Mesendoderm (in vitro differentiated cells): ENCODE measurements at regions not wholly inside any gene's neighbourhood (a gene's known extent, or its start where the extent isn't known, plus 50 kb on each side); places are given as distances from the start of the nearest gene placed in this dataset.
"Not testable (repeated sequence)": the region's sequence is repeated elsewhere in the genome, so short reads cannot be mapped to it uniquely, and the experiment has no call there.

Source experiments
- DNase-seq: peaks from one replicate; pipeline ENCODE4 v3.0.0; 2013
- H2AK5ac ChIP-seq: 2 replicates; pipeline ENCODE4 v1.6.1; 2013; ENCODE audit warnings: low read length, inconsistent platforms
- H2BK120ac ChIP-seq: 2 replicates; pipeline ENCODE4 v1.6.1; 2013; ENCODE audit warnings: low read depth, mild to moderate bottlenecking, low read length, moderate library complexity, mixed read lengths
- H2BK15ac ChIP-seq: replicated peaks from 2 replicates; pipeline ENCODE4 v1.6.1; 2013; ENCODE audit warnings: low read depth, mild to moderate bottlenecking, moderate library complexity
- H2BK5ac ChIP-seq: 2 replicates; pipeline ENCODE4 v1.6.1; 2013; ENCODE audit warnings: low read length, inconsistent platforms
- H3K18ac ChIP-seq: 2 replicates; pipeline ENCODE4 v1.6.1; 2013; ENCODE audit warnings: mild to moderate bottlenecking, low read length, mixed read lengths
- H3K23ac ChIP-seq: one replicate; pipeline ENCODE4 v1.6.1; 2013; ENCODE audit warnings: low read length
- H3K27ac ChIP-seq: 2 replicates; pipeline ENCODE4 v1.5.1; 2013; ENCODE audit warnings: low read depth, mild to moderate bottlenecking, inconsistent platforms, low read length, moderate library complexity
- H3K27me3 ChIP-seq: 2 replicates; pipeline ENCODE4 v1.6.1; 2013; ENCODE audit warnings: low read length, control low read depth, mild to moderate bottlenecking, inconsistent platforms; ENCODE audit not compliant: insufficient read depth, poor library complexity
- H3K36me3 ChIP-seq: 2 replicates; pipeline ENCODE4 v1.6.1; 2013; ENCODE audit warnings: low read length, inconsistent platforms; ENCODE audit not compliant: control insufficient read depth, insufficient read depth
- H3K4ac ChIP-seq: one replicate; pipeline ENCODE4 v1.6.1; 2013; ENCODE audit warnings: low read depth, mild to moderate bottlenecking, low read length, moderate library complexity
- H3K4me1 ChIP-seq: 2 replicates; pipeline ENCODE4 v1.6.1; 2013; ENCODE audit warnings: low read depth, low read length, inconsistent platforms; ENCODE audit not compliant: control insufficient read depth
- H3K4me2 ChIP-seq: 2 replicates; pipeline ENCODE4 v1.6.1; 2013; ENCODE audit warnings: low read length
- H3K4me3 ChIP-seq: 2 replicates; pipeline ENCODE4 v1.5.1; 2013; ENCODE audit warnings: mild to moderate bottlenecking, low read length
- H3K56ac ChIP-seq: one replicate; pipeline ENCODE4 v1.6.1; 2013; ENCODE audit warnings: low read length
- H3K79me1 ChIP-seq: 2 replicates; pipeline ENCODE4 v1.6.1; 2013; ENCODE audit warnings: low read length, inconsistent platforms
- H3K79me2 ChIP-seq: 2 replicates; pipeline ENCODE4 v1.6.1; 2013; ENCODE audit warnings: mild to moderate bottlenecking, low read length; ENCODE audit not compliant: control insufficient read depth, insufficient read depth
- H3K9ac ChIP-seq: 2 replicates; pipeline ENCODE4 v1.6.1; 2013; ENCODE audit warnings: low read length, inconsistent platforms
- H4K5ac ChIP-seq: one replicate; pipeline ENCODE4 v1.6.1; 2013; ENCODE audit warnings: low read length
- H4K8ac ChIP-seq: one replicate; pipeline ENCODE4 v1.6.1; 2013; ENCODE audit warnings: low read depth, mild to moderate bottlenecking, control low read depth, low read length, moderate library complexity
- WGBS: extraction: QIAGEN DNeasy Blood & Tissue Kit; methylation state at CpG from one replicate; pipeline ENCODE4 v1.1.7; 2013; ENCODE audit warnings: low lambda C conversion rate, missing lambda C conversion rate; ENCODE audit not compliant: insufficient coverage; ENCODE audit errors: extremely low coverage; 5-methylcytosine and 5-hydroxymethylcytosine counted together

GRCh38 chr1:170811013-170811412 lies 124.3 kb upstream of the MROH9 start:
- not testable (repeated sequence) for H3K4me2 ChIP-seq, H3K18ac ChIP-seq, H2BK15ac ChIP-seq, H2BK5ac ChIP-seq, H3K56ac ChIP-seq, H2AK5ac ChIP-seq, H3K36me3 ChIP-seq, H3K27me3 ChIP-seq, H3K23ac ChIP-seq, H4K5ac ChIP-seq, H3K9ac ChIP-seq, H4K8ac ChIP-seq, H3K79me1 ChIP-seq, H3K4ac ChIP-seq, H2BK120ac ChIP-seq, H3K27ac ChIP-seq, H3K4me1 ChIP-seq, H3K4me3 ChIP-seq, H3K79me2 ChIP-seq
- WGBS, result no CpG with 5 or more reads among the region's 7 CpGs
- peak; percentile 13 for DNase-seq

GRCh38 chr1:170819781-170820180 lies 115.6 kb upstream of the MROH9 start:
- Histone ChIP-seq H3K9ac (no peak overlapping the region), H3K4me2 (no peak overlapping the region), H3K23ac (no peak overlapping the region), H4K5ac (no peak overlapping the region), H2BK15ac (no peak overlapping the region), H3K56ac (no peak overlapping the region), H2BK120ac (no peak overlapping the region), H3K4me3 (no peak overlapping the region), H2BK5ac (no peak overlapping the region), H3K27ac (no peak overlapping the region), H3K27me3 (no peaks in the 10 kb centered on the region), H2AK5ac (no peak overlapping the region), H3K79me2 (no peaks in the 10 kb centered on the region), H3K4me1 (no peaks in the 10 kb centered on the region), H3K79me1 (no peaks in the 10 kb centered on the region), H3K18ac (no peak overlapping the region), H4K8ac (no peak overlapping the region), H3K36me3 (no peaks in the 10 kb centered on the region), H3K4ac (no peak overlapping the region)
- no peak for DNase-seq
- WGBS, result no CpG with 5 or more reads among the region's 2 CpGs

DNA sequence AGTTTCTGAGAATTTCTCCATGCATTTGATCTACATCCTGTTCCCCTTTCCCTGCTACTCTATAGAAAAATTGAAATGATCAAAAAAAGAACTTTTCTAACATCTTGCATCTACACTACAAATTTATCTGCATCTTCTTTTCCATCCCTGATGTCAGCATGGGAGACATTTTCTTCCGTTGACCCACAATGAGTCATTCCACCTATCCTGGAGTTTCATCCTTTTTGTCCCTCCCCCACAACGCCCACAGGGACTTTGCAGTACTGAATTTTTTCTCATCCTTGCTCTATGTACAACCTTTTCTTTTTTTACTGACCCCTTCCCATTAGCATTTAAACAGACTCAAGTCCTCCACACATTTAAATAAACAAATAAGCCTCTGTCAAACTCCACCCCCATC lies 112.2 kb upstream of the MROH9 start:
- no peaks in the 10 kb centered on the region for H3K36me3 ChIP-seq
- no peak overlapping the region for H2BK5ac ChIP-seq
- no peak overlapping the region for H4K5ac ChIP-seq
- no peak overlapping the region for H3K4ac ChIP-seq
- no peak overlapping the region for H3K9ac ChIP-seq
- H3K79me1 ChIP-seq, result no peaks in the 10 kb centered on the region
- no peak overlapping the region for H4K8ac ChIP-seq
- H2BK15ac ChIP-seq, result no peak overlapping the region
- H3K27me3 ChIP-seq, result no peaks in the 10 kb centered on the region
- DNase-seq, result no peak
- H3K23ac ChIP-seq, result no peak overlapping the region
- no peak overlapping the region for H3K4me3 ChIP-seq
- WGBS, result no CpG with 5 or more reads among the region's 2 CpGs
- no peak overlapping the region for H3K56ac ChIP-seq
- no peak overlapping the region for H2BK120ac ChIP-seq
- no peak overlapping the region for H3K18ac ChIP-seq
- no peak overlapping the region for H3K27ac ChIP-seq
- no peak overlapping the region for H3K4me2 ChIP-seq
- no peaks in the 10 kb centered on the region for H3K79me2 ChIP-seq
- H2AK5ac ChIP-seq, result no peak overlapping the region
- H3K4me1 ChIP-seq, result no peaks in the 10 kb centered on the region

GRCh38 chr1:170831276-170831675 lies 104.1 kb upstream of the MROH9 start:
- no peak overlapping the region for H3K56ac ChIP-seq
- H4K5ac ChIP-seq, result no peak overlapping the region
- no peak overlapping the region for H4K8ac ChIP-seq
- no peak overlapping the region for H2BK15ac ChIP-seq
- no peak overlapping the region for H3K9ac ChIP-seq
- no peak for DNase-seq
- no peak overlapping the region for H3K4me3 ChIP-seq
- no peaks in the 10 kb centered on the region for H3K27me3 ChIP-seq
- no peak overlapping the region for H3K4me2 ChIP-seq
- H3K79me2 ChIP-seq, result no peaks in the 10 kb centered on the region
- no peak overlapping the region for H2AK5ac ChIP-seq
- no peak overlapping the region for H3K27ac ChIP-seq
- no CpG with 5 or more reads among the region's 7 CpGs for WGBS
- no peak overlapping the region for H2BK5ac ChIP-seq
- no peaks in the 10 kb centered on the region for H3K4me1 ChIP-seq
- H3K79me1 ChIP-seq, result no peaks in the 10 kb centered on the region
- H3K23ac ChIP-seq, result no peak overlapping the region
- H2BK120ac ChIP-seq, result no peak overlapping the region
- no peak overlapping the region for H3K4ac ChIP-seq
- no peaks in the 10 kb centered on the region for H3K36me3 ChIP-seq
- no peak overlapping the region for H3K18ac ChIP-seq

DNA sequence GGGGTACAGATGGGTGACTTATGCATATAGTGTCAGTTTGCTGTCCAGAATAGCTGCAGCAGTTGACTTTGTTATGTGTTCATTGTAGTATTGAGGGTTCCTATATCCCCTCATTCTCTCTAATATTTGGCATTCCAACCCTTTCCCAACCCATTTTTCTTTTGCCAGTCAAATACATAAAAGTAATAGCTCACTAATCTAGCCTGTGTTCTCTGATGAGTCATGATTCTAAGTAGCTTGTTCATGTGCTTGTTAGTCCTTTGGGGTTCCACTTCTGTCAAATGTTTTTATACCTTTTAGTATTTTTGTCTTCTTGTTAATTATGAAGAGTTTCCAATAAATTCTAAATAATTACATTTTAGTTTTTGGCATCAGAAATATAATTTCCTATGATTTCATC lies 99.2 kb upstream of the MROH9 start:
- H3K9ac ChIP-seq, result no peak overlapping the region
- H3K56ac ChIP-seq, result no peak overlapping the region
- no peak overlapping the region for H2AK5ac ChIP-seq
- no peak overlapping the region for H4K5ac ChIP-seq
- no peak for DNase-seq
- no peak overlapping the region for H3K4ac ChIP-seq
- no peak overlapping the region for H3K4me2 ChIP-seq
- H3K79me2 ChIP-seq, result no peaks in the 10 kb centered on the region
- no peak overlapping the region for H3K4me3 ChIP-seq
- H3K27ac ChIP-seq, result no peak overlapping the region
- H3K23ac ChIP-seq, result no peak overlapping the region
- no peaks in the 10 kb centered on the region for H3K79me1 ChIP-seq
- H3K27me3 ChIP-seq, result no peaks in the 10 kb centered on the region
- H2BK15ac ChIP-seq, result no peak overlapping the region
- no peak overlapping the region for H3K18ac ChIP-seq
- H2BK120ac ChIP-seq, result no peak overlapping the region
- no peak overlapping the region for H2BK5ac ChIP-seq
- no peaks in the 10 kb centered on the region for H3K36me3 ChIP-seq
- H4K8ac ChIP-seq, result no peak overlapping the region
- no peaks in the 10 kb centered on the region for H3K4me1 ChIP-seq

GRCh38 chr1:170840371-170840770 lies 95.0 kb upstream of the MROH9 start:
- Histone ChIP-seq H3K4me2 (no peak overlapping the region), H3K36me3 (no peaks in the 10 kb centered on the region), H4K8ac (no peak overlapping the region), H4K5ac (no peak overlapping the region), H2AK5ac (no peak overlapping the region), H3K9ac (no peak overlapping the region), H3K79me1 (no peaks in the 10 kb centered on the region), H2BK5ac (no peak overlapping the region), H3K27ac (no peak overlapping the region), H3K18ac (no peak overlapping the region), H3K4me3 (no peak overlapping the region), H3K56ac (no peak overlapping the region), H3K79me2 (no peaks in the 10 kb centered on the region), H2BK120ac (no peak overlapping the region), H3K27me3 (no peaks in the 10 kb centered on the region), H2BK15ac (no peak overlapping the region), H3K23ac (no peak overlapping the region), H3K4me1 (no peaks in the 10 kb centered on the region), H3K4ac (no peak overlapping the region)
- WGBS, result no CpG with 5 or more reads among the region's 1 CpG
- no peak for DNase-seq
